Astrocyte (in vitro differentiated cells and primary cell): ENCODE measurements at regions not wholly inside any gene's neighbourhood (a gene's known extent, or its start where the extent isn't known, plus 50 kb on each side); places are given as distances from the start of the nearest gene placed in this dataset.

Experiments used
- EZH2 ChIP-seq: IDR thresholded peaks from 2 replicates; pipeline ENCODE4 v1.6.1; 2012; ENCODE audit warnings: mild to moderate bottlenecking, low read length, inconsistent platforms; ENCODE audit not compliant: insufficient read depth
- TF ChIP-seq, protein P1 (sequence below): IDR thresholded peaks from 2 replicates; pipeline ENCODE4 v1.5.1; 2011; ENCODE audit warnings: low read depth, mild to moderate bottlenecking, inconsistent platforms, low read length, moderate library complexity; ENCODE audit not compliant: insufficient read depth

DNA sequence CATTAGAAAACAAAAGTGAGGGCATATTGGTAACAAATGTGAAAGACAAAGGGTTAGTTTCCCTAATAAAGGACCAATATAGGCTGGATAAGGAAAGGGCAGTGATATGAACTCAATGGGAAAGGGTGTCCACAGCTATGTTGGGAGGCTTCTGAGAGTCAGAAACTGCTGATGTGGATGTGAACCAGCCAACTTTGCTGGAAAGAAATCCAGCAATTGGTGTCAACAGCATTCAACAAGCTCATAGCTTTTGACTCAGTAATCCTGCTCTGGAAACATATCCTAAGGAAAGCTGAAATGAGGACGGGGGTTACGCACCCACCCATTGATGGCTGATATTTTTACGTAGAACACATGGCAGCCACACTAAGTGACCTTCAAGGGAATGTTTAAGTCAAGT lies 63.7 kb downstream of the ARL4C start:
- TF ChIP-seq, protein P1, sequence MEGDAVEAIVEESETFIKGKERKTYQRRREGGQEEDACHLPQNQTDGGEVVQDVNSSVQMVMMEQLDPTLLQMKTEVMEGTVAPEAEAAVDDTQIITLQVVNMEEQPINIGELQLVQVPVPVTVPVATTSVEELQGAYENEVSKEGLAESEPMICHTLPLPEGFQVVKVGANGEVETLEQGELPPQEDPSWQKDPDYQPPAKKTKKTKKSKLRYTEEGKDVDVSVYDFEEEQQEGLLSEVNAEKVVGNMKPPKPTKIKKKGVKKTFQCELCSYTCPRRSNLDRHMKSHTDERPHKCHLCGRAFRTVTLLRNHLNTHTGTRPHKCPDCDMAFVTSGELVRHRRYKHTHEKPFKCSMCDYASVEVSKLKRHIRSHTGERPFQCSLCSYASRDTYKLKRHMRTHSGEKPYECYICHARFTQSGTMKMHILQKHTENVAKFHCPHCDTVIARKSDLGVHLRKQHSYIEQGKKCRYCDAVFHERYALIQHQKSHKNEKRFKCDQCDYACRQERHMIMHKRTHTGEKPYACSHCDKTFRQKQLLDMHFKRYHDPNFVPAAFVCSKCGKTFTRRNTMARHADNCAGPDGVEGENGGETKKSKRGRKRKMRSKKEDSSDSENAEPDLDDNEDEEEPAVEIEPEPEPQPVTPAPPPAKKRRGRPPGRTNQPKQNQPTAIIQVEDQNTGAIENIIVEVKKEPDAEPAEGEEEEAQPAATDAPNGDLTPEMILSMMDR = no peak
- no peak for TF ChIP-seq EZH2
